Epithelial cell of esophagus (primary cell): ENCODE measurements at regions not wholly inside any gene's neighbourhood (a gene's known extent, or its start where the extent isn't known, plus 50 kb on each side); places are given as distances from the start of the nearest gene placed in this dataset.

Experiments
- DNase-seq: peaks from one replicate; pipeline ENCODE4 v3.0.0; 2010; ENCODE audit warnings: low read depth
- H3K4me3 ChIP-seq: 2 replicates; pipeline ENCODE4 v1.5.1; 2011; ENCODE audit warnings: mild to moderate bottlenecking, low read length, control low read depth
- TF ChIP-seq, protein P1 (sequence below): IDR thresholded peaks from 2 replicates; pipeline ENCODE4 v1.5.1; 2011; ENCODE audit warnings: low read depth, mild to moderate bottlenecking, low read length, control low read depth, inconsistent platforms; ENCODE audit not compliant: insufficient read depth; ENCODE audit errors: missing control alignments

DNA sequence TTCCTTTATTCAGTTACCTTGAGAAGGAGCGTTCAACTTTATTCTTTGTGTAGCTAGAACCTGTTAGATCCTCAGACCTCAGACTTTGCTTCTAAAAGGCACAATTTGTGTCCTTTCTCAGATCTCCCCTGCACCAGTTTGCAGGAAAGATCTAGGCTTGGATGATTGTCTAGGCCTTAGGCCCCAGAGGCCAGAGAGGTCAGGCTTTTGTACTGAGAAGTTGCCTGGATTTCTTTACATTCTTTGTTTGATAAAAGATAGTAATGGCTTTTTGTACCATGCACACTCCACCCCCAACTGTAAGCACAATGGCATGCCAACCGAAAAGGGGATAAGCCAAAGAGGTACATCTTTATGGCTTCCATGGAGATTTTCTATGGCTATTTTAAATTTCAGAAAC, 719.6 kb upstream of the NR2F2 start:
- DNase-seq = no peak
- H3K4me3 ChIP-seq = no peak overlapping the region
- TF ChIP-seq, protein P1, sequence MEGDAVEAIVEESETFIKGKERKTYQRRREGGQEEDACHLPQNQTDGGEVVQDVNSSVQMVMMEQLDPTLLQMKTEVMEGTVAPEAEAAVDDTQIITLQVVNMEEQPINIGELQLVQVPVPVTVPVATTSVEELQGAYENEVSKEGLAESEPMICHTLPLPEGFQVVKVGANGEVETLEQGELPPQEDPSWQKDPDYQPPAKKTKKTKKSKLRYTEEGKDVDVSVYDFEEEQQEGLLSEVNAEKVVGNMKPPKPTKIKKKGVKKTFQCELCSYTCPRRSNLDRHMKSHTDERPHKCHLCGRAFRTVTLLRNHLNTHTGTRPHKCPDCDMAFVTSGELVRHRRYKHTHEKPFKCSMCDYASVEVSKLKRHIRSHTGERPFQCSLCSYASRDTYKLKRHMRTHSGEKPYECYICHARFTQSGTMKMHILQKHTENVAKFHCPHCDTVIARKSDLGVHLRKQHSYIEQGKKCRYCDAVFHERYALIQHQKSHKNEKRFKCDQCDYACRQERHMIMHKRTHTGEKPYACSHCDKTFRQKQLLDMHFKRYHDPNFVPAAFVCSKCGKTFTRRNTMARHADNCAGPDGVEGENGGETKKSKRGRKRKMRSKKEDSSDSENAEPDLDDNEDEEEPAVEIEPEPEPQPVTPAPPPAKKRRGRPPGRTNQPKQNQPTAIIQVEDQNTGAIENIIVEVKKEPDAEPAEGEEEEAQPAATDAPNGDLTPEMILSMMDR = no peak

DNA sequence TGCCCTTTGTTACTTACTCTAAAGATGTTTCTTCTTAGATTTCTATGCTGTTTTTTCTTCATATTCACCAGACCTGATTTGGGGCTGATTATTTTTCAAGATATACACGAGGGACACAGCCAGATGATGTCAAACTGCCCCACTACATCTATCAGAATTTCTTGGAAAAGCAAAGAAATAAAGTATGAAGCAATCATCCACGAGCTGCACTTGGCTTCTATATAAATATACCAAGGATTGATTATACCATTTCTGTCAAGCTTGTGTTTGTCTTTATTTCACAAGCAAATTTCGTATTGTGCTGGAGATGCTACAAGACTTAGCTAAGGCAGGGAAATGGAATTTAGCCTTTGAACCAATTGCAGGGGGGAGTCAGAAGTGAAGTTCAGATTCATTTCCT, 715.1 kb upstream of the NR2F2 start:
- TF ChIP-seq, protein P1 = no peak
- no peak overlapping the region for H3K4me3 ChIP-seq
- no peak for DNase-seq

DNA sequence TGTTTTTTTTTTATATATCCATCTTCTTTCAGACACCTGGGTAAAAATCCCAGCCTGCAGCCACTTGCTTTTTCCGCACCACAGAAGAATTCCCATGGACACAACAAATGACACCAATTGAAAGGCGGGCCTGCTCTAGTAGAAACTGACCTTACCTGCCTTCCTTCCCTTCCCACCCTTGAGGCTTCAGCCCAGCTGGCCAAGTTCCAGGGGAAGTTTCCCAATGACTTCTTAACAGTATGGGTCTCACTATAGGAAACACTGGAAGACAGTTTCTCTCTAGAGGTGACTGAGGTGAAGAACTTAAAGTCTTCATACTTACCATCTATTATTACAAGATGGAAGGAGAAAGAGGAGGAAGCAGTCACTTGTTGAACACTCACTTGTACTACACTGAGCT, 714.2 kb upstream of the NR2F2 start:
- DNase-seq = peak; percentile 56
- no peak overlapping the region for H3K4me3 ChIP-seq
- TF ChIP-seq, protein P1 = no peak

DNA sequence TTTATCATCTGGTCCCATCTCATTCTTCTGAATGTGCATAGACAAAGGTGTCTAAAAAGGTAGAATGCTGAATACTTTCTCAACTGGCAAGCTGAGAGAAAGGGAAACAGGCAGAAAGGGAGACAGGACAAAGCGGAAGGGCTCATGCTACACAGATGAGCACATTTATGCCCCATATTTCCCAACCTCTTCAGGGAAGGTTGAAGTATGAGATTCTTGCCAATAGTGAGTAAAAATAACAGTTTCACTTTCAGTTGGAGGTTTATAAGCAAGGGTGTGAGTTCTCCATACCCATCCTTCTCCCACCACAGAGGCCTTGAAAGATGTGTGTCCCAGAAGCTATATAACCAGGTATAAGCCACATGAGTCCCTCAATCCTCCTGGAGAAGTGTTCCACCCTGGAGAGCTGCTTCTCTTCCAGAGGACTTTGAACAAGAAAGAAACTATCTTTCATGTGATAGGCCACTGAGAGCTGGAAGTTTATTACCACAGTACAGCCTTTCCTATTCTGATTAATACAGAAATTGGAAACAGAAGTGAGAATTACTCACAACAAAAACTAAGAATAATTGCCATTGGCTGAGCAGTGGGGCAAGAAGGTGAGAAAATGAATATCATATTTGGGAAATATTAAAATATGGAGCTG, 709.4 kb upstream of the NR2F2 start:
- H3K4me3 ChIP-seq = no peak overlapping the region
- TF ChIP-seq, protein P1 = no peak
- peak; percentile 9 for DNase-seq

DNA sequence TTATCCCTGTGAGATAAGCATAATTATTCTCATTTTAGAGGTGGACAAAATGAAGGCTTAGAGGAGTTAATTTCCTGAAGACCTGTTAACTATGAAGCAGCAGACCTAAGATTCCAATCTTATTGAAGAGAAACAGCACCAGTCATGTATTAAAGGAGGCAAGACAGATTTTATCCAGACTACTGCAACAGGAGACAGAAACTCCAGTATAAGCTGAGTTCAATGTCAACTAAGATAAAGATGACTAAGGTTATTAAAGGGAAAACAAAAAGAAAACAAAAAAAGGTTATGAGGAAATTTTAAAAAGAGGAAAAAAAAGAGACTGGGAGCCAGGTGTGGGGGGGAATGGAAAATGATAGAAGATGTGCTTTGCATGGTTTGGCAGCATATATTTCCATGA, 707.7 kb upstream of the NR2F2 start:
- no peak overlapping the region for H3K4me3 ChIP-seq
- TF ChIP-seq, protein P1 = no peak
- DNase-seq = no peak

DNA sequence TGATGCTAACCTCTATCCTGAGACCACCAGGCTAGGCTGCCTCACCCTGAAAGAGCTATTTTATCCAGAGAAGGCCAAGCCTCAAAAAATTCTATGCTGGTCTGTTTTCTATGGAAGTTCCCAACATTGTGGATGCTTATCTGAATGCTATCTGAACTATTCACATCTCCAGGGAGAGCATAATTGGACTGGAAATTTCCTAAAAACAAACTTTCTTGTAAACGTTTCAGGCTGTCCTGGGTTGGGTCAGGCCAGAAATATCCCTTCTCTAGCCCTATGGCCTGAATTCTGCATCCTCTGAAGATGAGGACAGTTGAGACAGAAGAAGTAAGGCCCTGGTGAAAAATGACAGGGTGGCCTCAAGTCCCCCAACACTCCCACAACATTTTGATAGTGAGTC, 706.4 kb upstream of the NR2F2 start:
- no peak overlapping the region for H3K4me3 ChIP-seq
- no peak for DNase-seq
- TF ChIP-seq, protein P1 = no peak

DNA sequence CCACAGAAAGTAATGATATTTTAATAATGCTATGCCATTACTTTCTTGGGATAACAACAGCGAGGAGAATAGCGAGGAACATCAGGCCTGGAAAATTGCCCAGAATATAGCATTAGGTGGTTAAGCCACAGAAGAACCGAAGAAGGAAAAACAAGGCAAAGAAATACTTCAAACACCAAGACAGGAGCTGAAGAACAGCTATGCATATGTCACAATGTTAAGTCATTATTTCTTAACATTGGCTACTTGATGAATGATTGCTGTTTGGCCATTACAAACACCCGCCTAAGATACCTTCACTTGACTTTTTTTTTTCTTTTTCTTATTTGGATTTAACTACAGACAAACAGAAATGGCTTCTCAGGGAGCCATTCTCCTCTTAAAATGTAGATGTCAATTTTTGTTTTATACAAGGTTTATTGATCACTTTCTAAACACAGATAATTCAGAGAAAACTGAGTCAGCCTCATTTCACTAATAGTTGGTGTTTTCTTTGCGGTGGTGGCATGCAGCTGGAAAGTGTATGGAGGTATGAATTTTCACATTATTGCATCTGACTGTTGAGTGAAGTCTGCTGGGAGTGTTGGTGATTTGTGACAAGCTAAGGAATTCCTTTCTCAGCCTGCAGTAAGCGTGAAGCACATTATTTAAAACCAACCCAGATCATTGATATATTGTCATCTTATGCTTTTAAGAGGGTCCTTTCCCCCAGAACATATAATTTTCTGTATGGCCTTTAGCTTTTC, 705.7 kb upstream of the NR2F2 start:
- no peak overlapping the region for H3K4me3 ChIP-seq
- no peak for DNase-seq
- TF ChIP-seq, protein P1 = no peak
